ENCODE measurements at regions not wholly inside any gene's neighbourhood (a gene's known extent, or its start where the extent isn't known, plus 50 kb on each side); places are given as distances from the start of the nearest gene placed in this dataset.

GRCh38 chr10:125502276-125502675 is 180.7 kb downstream of the TEX36 start:
- no peak for TF ChIP-seq CTCF (IDR thresholded peaks at IDR 0.05; ENCODE audit: poor library complexity, severe bottlenecking)

GRCh38 chr10:125495386-125495785 is 187.6 kb downstream of the TEX36 start:
- Histone ChIP-seq H3K4me3 (ENCODE audit: severe bottlenecking) (no peak overlapping the region), H3K9me3 (ENCODE audit: severe bottlenecking) (no peaks in the 10 kb centered on the region), H3K27me3 (ENCODE audit: insufficient read depth, poor library complexity, severe bottlenecking) (peaks cover 45% of the 10 kb centered on the region), H3K27ac (ENCODE audit: poor library complexity, severe bottlenecking) (no peak overlapping the region), H3K36me3 (ENCODE audit: low read depth) (no peaks in the 10 kb centered on the region), H3K4me1 (ENCODE audit: insufficient read depth, poor library complexity, severe bottlenecking) (no peaks in the 10 kb centered on the region)
- TF ChIP-seq CTCF (IDR thresholded peaks at IDR 0.05; ENCODE audit: poor library complexity, severe bottlenecking): no peak
- no peak for DNase-seq (ENCODE audit: low spot score)
- no peak for ATAC-seq (ENCODE audit: low read depth)

More at GRCh38 chr10:125502276-125502675, 180.7 kb downstream of the TEX36 start:
- ATAC-seq (ENCODE audit: low read depth): no peak
- Histone ChIP-seq H3K9me3 (ENCODE audit: severe bottlenecking) (no peaks in the 10 kb centered on the region), H3K27me3 (ENCODE audit: insufficient read depth, poor library complexity, severe bottlenecking) (peaks cover 27% of the 10 kb centered on the region), H3K4me3 (ENCODE audit: severe bottlenecking) (no peak overlapping the region), H3K27ac (ENCODE audit: poor library complexity, severe bottlenecking) (no peak overlapping the region), H3K4me1 (ENCODE audit: insufficient read depth, poor library complexity, severe bottlenecking) (no peaks in the 10 kb centered on the region), H3K36me3 (ENCODE audit: low read depth) (no peaks in the 10 kb centered on the region)
- DNase-seq (ENCODE audit: low spot score): no peak

- TF ChIP-seq CTCF (IDR thresholded peaks at IDR 0.05; ENCODE audit: poor library complexity, severe bottlenecking): no peak
- Histone ChIP-seq H3K9me3 (ENCODE audit: severe bottlenecking) (no peaks in the 10 kb centered on the region), H3K36me3 (ENCODE audit: low read depth) (no peaks in the 10 kb centered on the region), H3K27me3 (ENCODE audit: insufficient read depth, poor library complexity, severe bottlenecking) (peaks cover 41% of the 10 kb centered on the region), H3K27ac (ENCODE audit: poor library complexity, severe bottlenecking) (no peak overlapping the region), H3K4me1 (ENCODE audit: insufficient read depth, poor library complexity, severe bottlenecking) (no peaks in the 10 kb centered on the region), H3K4me3 (ENCODE audit: severe bottlenecking) (no peak overlapping the region)
- ATAC-seq (ENCODE audit: low read depth) (no peak), DNase-seq (ENCODE audit: low spot score) (no peak)
These were observed 188.2 kb downstream of the TEX36 start for GRCh38 chr10:125494651-125495239.

- TF ChIP-seq CTCF (IDR thresholded peaks at IDR 0.05; ENCODE audit: poor library complexity, severe bottlenecking): no peak
- Histone ChIP-seq H3K4me3 (ENCODE audit: severe bottlenecking) (no peak overlapping the region), H3K27me3 (ENCODE audit: insufficient read depth, poor library complexity, severe bottlenecking) (peaks cover 53% of the 10 kb centered on the region), H3K4me1 (ENCODE audit: insufficient read depth, poor library complexity, severe bottlenecking) (no peaks in the 10 kb centered on the region), H3K27ac (ENCODE audit: poor library complexity, severe bottlenecking) (no peak overlapping the region), H3K9me3 (ENCODE audit: severe bottlenecking) (no peaks in the 10 kb centered on the region), H3K36me3 (ENCODE audit: low read depth) (no peaks in the 10 kb centered on the region)
- ATAC-seq (ENCODE audit: low read depth) (no peak), DNase-seq (ENCODE audit: low spot score) (no peak)
These were observed 191.6 kb downstream of the TEX36 start for GRCh38 chr10:125491381-125491780.

- H3K4me3 ChIP-seq (ENCODE audit: severe bottlenecking): no peak overlapping the region
- ATAC-seq (ENCODE audit: low read depth): no peak
- H3K27ac ChIP-seq (ENCODE audit: poor library complexity, severe bottlenecking): no peak overlapping the region
- no peaks in the 10 kb centered on the region for H3K4me1 ChIP-seq (ENCODE audit: insufficient read depth, poor library complexity, severe bottlenecking)
- H3K9me3 ChIP-seq (ENCODE audit: severe bottlenecking): no peaks in the 10 kb centered on the region
- no peak for DNase-seq (ENCODE audit: low spot score)
- peaks cover 43% of the 10 kb centered on the region for H3K27me3 ChIP-seq (ENCODE audit: insufficient read depth, poor library complexity, severe bottlenecking)
- H3K36me3 ChIP-seq (ENCODE audit: low read depth): no peaks in the 10 kb centered on the region
- no peak for TF ChIP-seq CTCF (IDR thresholded peaks at IDR 0.05; ENCODE audit: poor library complexity, severe bottlenecking)
These were observed 193.2 kb downstream of the TEX36 start for GRCh38 chr10:125489731-125490130.

Measured in RWPE2 (cell line).